ENCODE measurements at regions not wholly inside any gene's neighbourhood (a gene's known extent, or its start where the extent isn't known, plus 50 kb on each side); places are given as distances from the start of the nearest gene placed in this dataset.

GRCh38 chr10:42984035-42984610 is 92.7 kb upstream of the RET start:
- DNase-seq, result no peak
- no peak overlapping the region for H2AFZ ChIP-seq (replicated peaks; ENCODE audit: low read length, poor library complexity)
- H3K9me3 ChIP-seq (ENCODE audit: control insufficient read depth, insufficient read depth, low read length), result no peaks in the 10 kb centered on the region
- H2AK5ac ChIP-seq (ENCODE audit: low read depth, low read length), result no peak overlapping the region
- BruUV-seq (replicated peaks), result no TSS peak
- no peaks in the 10 kb centered on the region for H3K4me1 ChIP-seq (ENCODE audit: control insufficient read depth, insufficient read depth, low read length)
- no peak overlapping the region for H3K4ac ChIP-seq (ENCODE audit: low read depth, low read length)
- H4K8ac ChIP-seq (ENCODE audit: low read depth in 2 of 2, low read length in 2 of 2), result no peak overlapping the region
- H3K4me2 ChIP-seq (ENCODE audit: low read depth, low read length), result no peak overlapping the region
- H3K27ac ChIP-seq (ENCODE audit: insufficient read depth, low read length), result no peak overlapping the region
- ChIA-PET POLR2A (ENCODE audit: unreplicated experiment) (no interaction called here), CTCF (no interaction called here)
- no peak overlapping the region for H3K4me3 ChIP-seq (ENCODE audit: insufficient read depth, low read depth, low read length)
- no peak overlapping the region for H3K23ac ChIP-seq (ENCODE audit: low read depth, low read length)
- no peaks in the 10 kb centered on the region for H4K20me1 ChIP-seq (ENCODE audit: insufficient read depth, low read length)
- no peak overlapping the region for H2BK5ac ChIP-seq (ENCODE audit: low read depth, low read length, poor library complexity, severe bottlenecking)
- in situ Hi-C loops (cut with MboI; ENCODE audit: low sequenced_read_pairs) (no loop called here), dilution Hi-C loops (cut with HindIII; ENCODE audit: low sequenced_read_pairs, unreplicated experiment) (no loop called here), intact Hi-C loops (cut with micrococcal nuclease) (no loop called here)
- H4K91ac ChIP-seq (ENCODE audit: insufficient read depth, low read depth, low read length), result no peak overlapping the region
- ATAC-seq (ENCODE audit: low read depth), result no peak
- H3K36me3 ChIP-seq (ENCODE audit: control insufficient read depth, insufficient read depth, low read length), result no peaks in the 10 kb centered on the region
- H2BK15ac ChIP-seq (ENCODE audit: low read depth, low read length), result no peak overlapping the region
- no peaks in the 10 kb centered on the region for H3K9me1 ChIP-seq (ENCODE audit: insufficient read depth, low read length)
- no peak overlapping the region for H2BK20ac ChIP-seq (ENCODE audit: low read depth, low read length)
- no peak overlapping the region for H3K14ac ChIP-seq (replicated peaks; ENCODE audit: low read depth, low read length)
- TF ChIP-seq FOS (IDR thresholded peaks at IDR 0.05; ENCODE audit: low read depth, low read length), result no peak
- TF ChIP-seq CTCF (conservative IDR thresholded peaks at IDR 0.05; ENCODE audit: low read depth, low read length), result no peak
- TF ChIP-seq CHD1 (IDR thresholded peaks at IDR 0.05; ENCODE audit: low read depth, low read length), result no peak
- no peak for TF ChIP-seq SMC3 (IDR thresholded peaks at IDR 0.05; ENCODE audit: low read depth, low read length)
- TF ChIP-seq RCOR1 (IDR thresholded peaks at IDR 0.05; ENCODE audit: insufficient replicate concordance, low read length), result no peak
- no peak for TF ChIP-seq USF2 (IDR thresholded peaks at IDR 0.05; ENCODE audit: low read depth, low read length)
- TF ChIP-seq ELK1 (IDR thresholded peaks at IDR 0.05; ENCODE audit: borderline replicate concordance, low read depth, low read length), result no peak
- H3K18ac ChIP-seq (ENCODE audit: low read depth, low read length), result no peak overlapping the region
- H3K79me1 ChIP-seq (ENCODE audit: low read depth in 1 of 2, low read length in 2 of 2), result no peaks in the 10 kb centered on the region
- no peak overlapping the region for H2BK120ac ChIP-seq (ENCODE audit: low read depth, low read length)
- no peak overlapping the region for H2AK9ac ChIP-seq (replicated peaks; ENCODE audit: low read depth, low read length, poor library complexity)
- H4K5ac ChIP-seq (ENCODE audit: low read depth, low read length), result no peak overlapping the region
- no peaks in the 10 kb centered on the region for H3K27me3 ChIP-seq (ENCODE audit: control insufficient read depth, insufficient read depth, low read length)
- 32% methylated on average over 6 of the region's 8 CpGs; no CpG with 5 or more reads in 1 of the 2 experiments for WGBS, 2 experiments (ENCODE audit: extremely low coverage in 2 of 2, insufficient read length in 1 of 2)
- no peak overlapping the region for H3K56ac ChIP-seq (ENCODE audit: extremely low read depth, insufficient read depth, low read length)
- H3K9ac ChIP-seq (ENCODE audit: low read depth, low read length), result no peak overlapping the region

All from IMR-90 (cell line).